Stomach (tissue), 8 donors: ENCODE measurements at regions not wholly inside any gene's neighbourhood (a gene's known extent, or its start where the extent isn't known, plus 50 kb on each side); places are given as distances from the start of the nearest gene placed in this dataset.

Experiments
- DNase-seq, 2 donors: peaks; one replicate each; pipeline versions ENCODE4 v3.0.0 to v3.0.0-alpha.2; 2013 to 2019
- H3K27ac ChIP-seq, 5 donors: fragments of 200-600 bp in 4 of 5; sonication (generic) in 4 of 5; one replicate each; pipeline ENCODE4 v1.5.1; 2013 to 2019; ENCODE audit warnings: mild to moderate bottlenecking in 1 of 5, moderate library complexity in 1 of 5
- H3K27me3 ChIP-seq, 3 donors: fragments of 200-600 bp; sonication (generic); one replicate each; pipeline ENCODE4 v1.5.1; 2017 to 2019; ENCODE audit warnings: mixed run types in 1 of 3
- H3K36me3 ChIP-seq, 4 donors: fragments of 200-600 bp; sonication (generic); 1 replicate in 3 of 4; 2 replicates in 1 of 4; pipeline ENCODE4 v1.5.1; 2016 to 2019
- H3K4me1 ChIP-seq, 4 donors: fragments of 200-600 bp; sonication (generic); one replicate each; pipeline ENCODE4 v1.5.1; 2016 to 2019
- H3K4me3 ChIP-seq, 4 donors: fragments of 200-600 bp; sonication (generic) in 3 of 4; one replicate each; pipeline ENCODE4 v1.5.1; 2016 to 2019; ENCODE audit warnings: mild to moderate bottlenecking in 1 of 4
- H3K9me3 ChIP-seq, 4 donors: fragments of 200-600 bp; sonication (generic); one replicate each; pipeline ENCODE4 v1.5.1; 2016 to 2019
- EP300 ChIP-seq: sonication (generic); formaldehyde crosslinking; IDR thresholded peaks from one replicate; pipeline ENCODE4 v1.6.1; 2017; ENCODE audit warnings: antibody characterized with exemption
- POLR2A ChIP-seq, 4 donors: fragments of 450-650 bp; IDR thresholded peaks; one replicate each; pipeline ENCODE4 v1.6.1; 2016; ENCODE audit warnings: antibody characterized with exemption in 4 of 4, control low read depth in 2 of 4, mild to moderate bottlenecking in 1 of 4, moderate library complexity in 1 of 4
- POLR2AphosphoS5 ChIP-seq, 3 donors: sonication (generic); formaldehyde crosslinking; IDR thresholded peaks; one replicate each; pipeline ENCODE4 v1.6.1; 2016; ENCODE audit warnings: antibody characterized with exemption in 3 of 3
- WGBS, 5 donors: extraction: QIAGEN DNeasy Blood & Tissue Kit in 3 of 5; methylation state at CpG; one replicate each; pipeline versions ENCODE4 v1.1.5 to v1.1.7; 2013 to 2018; 5-methylcytosine and 5-hydroxymethylcytosine counted together
- intact Hi-C: fragments of 100-400 bp; cut with DNase I; formaldehyde crosslinking; loops from one replicate; pipeline ENCODE4 v1.15.1; 2023; ENCODE audit warnings: low total_unique reads
- TF ChIP-seq, protein P1 (sequence below), 7 experiments: fragments of 450-650 bp in 4 of 7; fragments of 200-600 bp in 3 of 7; sonication (generic) in 3 of 7; IDR thresholded peaks; one replicate each; pipeline ENCODE4 v1.5.1; 2016 to 2019; ENCODE audit warnings: antibody characterized with exemption in 7 of 7, control low read depth in 2 of 7, mild to moderate bottlenecking in 1 of 7
- donor health status: healthy with polysubstance abuse.
- donor health status: Bipolar disorder and iron deficiency.
- donor health status: healthy.

DNA sequence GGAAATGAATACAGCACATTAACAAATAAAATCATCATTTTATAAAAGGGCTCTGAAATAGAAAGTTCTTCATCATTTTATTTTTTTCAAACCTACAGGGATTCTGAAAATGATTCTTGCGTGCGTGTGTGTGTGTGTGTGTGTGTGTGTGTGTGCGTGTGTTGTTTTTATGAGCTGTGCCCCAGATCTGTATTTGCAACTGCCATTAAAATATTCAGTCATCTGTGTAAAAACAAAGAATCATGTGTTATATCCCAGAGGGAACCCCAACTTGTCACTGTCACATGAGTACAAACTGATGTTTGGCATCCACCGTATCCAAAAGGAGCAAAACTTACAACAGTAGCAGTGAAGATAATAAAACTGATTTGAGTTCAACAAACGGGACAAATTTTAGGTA is 635.4 kb upstream of the PFKP start:
- H3K27ac ChIP-seq, result no peak overlapping the region
- intact Hi-C loops, result no loop called here
- TF ChIP-seq POLR2A (IDR thresholded peaks at IDR 0.05) (no peak), POLR2AphosphoS5 (IDR thresholded peaks at IDR 0.05) (no peak), EP300 (no peak)
- no peaks in the 10 kb centered on the region for H3K4me1 ChIP-seq
- no peaks in the 10 kb centered on the region for H3K36me3 ChIP-seq
- no peak overlapping the region for H3K4me3 ChIP-seq
- H3K27me3 ChIP-seq, result no peaks in the 10 kb centered on the region
- 64 to 72% (median 71%) methylated on average over 5 of the region's 5 CpGs for WGBS, 5 donors
- peaks cover 0 to 6% (median 0%) of the 10 kb centered on the region in 4 donors for H3K9me3 ChIP-seq
- no peak for DNase-seq

DNA sequence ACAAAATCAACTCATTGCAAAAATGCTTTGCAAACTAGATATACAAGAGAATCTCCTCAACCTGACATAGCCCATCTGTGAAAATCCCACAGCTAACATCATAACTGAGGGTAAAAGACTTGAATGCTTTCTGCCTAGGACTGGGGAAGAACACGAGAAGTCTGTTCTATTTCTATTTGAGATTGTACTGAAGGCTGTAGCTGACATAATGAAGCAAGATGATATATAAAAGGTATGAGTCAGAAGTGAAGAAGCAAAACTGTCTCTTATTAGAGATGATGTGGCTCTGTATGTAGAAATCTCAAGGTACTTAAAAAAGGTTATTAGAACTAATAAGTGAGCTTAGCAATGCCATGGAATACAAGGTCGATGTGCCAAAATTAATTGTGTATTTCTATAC is 639.9 kb upstream of the PFKP start:
- H3K4me1 ChIP-seq, result no peaks in the 10 kb centered on the region
- H3K4me3 ChIP-seq, result no peak overlapping the region
- 67 to 85% (median 76%) methylated on average over 2 of the region's 2 CpGs for WGBS, 5 donors
- DNase-seq, result no peak
- H3K27ac ChIP-seq, result no peak overlapping the region
- no peaks in the 10 kb centered on the region for H3K36me3 ChIP-seq
- intact Hi-C loops, result no loop called here
- no peaks in the 10 kb centered on the region for H3K27me3 ChIP-seq
- no peaks in the 10 kb centered on the region for H3K9me3 ChIP-seq
- TF ChIP-seq, protein P1, sequence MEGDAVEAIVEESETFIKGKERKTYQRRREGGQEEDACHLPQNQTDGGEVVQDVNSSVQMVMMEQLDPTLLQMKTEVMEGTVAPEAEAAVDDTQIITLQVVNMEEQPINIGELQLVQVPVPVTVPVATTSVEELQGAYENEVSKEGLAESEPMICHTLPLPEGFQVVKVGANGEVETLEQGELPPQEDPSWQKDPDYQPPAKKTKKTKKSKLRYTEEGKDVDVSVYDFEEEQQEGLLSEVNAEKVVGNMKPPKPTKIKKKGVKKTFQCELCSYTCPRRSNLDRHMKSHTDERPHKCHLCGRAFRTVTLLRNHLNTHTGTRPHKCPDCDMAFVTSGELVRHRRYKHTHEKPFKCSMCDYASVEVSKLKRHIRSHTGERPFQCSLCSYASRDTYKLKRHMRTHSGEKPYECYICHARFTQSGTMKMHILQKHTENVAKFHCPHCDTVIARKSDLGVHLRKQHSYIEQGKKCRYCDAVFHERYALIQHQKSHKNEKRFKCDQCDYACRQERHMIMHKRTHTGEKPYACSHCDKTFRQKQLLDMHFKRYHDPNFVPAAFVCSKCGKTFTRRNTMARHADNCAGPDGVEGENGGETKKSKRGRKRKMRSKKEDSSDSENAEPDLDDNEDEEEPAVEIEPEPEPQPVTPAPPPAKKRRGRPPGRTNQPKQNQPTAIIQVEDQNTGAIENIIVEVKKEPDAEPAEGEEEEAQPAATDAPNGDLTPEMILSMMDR (IDR thresholded peaks at IDR 0.05), result no peak
- TF ChIP-seq POLR2A (IDR thresholded peaks at IDR 0.05), result no peak
- TF ChIP-seq POLR2AphosphoS5 (IDR thresholded peaks at IDR 0.05), result no peak
- no peak for TF ChIP-seq EP300

DNA sequence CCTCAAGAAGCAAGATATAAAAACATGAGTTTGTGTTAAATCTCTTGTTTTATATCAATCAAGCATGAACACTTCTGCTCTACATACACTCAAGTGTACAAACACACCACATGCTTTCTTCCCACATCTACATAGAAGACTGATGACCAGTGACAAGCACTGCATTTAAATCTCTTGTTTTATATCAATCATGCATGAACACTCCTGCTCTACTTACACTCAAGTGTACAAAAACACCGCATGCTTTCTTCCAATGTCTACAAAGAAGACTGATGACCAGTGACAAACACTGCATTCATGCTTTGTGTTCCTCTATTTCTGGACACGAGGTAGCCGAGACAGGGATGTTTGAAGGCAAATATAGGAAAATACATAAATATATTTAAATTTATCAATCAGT is 642.0 kb upstream of the PFKP start:
- Histone ChIP-seq H3K4me3 (no peak overlapping the region), H3K36me3 (no peaks in the 10 kb centered on the region), H3K4me1 (no peaks in the 10 kb centered on the region), H3K27me3 (no peaks in the 10 kb centered on the region), H3K27ac (no peak overlapping the region), H3K9me3 (no peaks in the 10 kb centered on the region)
- 40 to 58% (median 44%) methylated on average over 3 of the region's 3 CpGs for WGBS, 5 donors
- TF ChIP-seq POLR2AphosphoS5 (IDR thresholded peaks at IDR 0.05) (no peak), POLR2A (IDR thresholded peaks at IDR 0.05) (no peak), EP300 (no peak)
- TF ChIP-seq, protein P1 (IDR thresholded peaks at IDR 0.05), result no peak
- intact Hi-C loops, result no loop called here
- no peak for DNase-seq

DNA sequence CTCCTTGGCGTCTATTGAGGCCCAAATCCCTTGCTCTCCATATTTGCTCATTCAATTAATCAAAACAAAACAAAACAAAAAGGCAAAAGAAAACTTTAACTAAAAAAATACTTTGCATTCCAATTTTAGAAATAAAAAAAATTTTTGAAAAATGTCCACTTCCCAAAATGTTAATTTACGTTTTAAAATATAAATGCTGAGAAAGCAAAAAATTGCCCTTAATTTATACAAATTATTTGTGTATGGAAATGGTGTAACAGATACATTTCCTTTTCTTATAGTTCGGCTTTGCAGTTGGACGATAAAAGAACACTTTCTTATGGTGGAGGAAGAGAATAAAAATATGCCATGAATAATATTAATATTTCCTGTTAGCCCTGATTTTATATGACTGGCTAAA is 652.8 kb upstream of the PFKP start:
- H3K4me3 ChIP-seq, result no peak overlapping the region
- H3K27me3 ChIP-seq, result no peaks in the 10 kb centered on the region
- H3K9me3 ChIP-seq, result no peaks in the 10 kb centered on the region
- WGBS, 5 donors, result 72 to 87% (median 85%) methylated on average over 4 of the region's 4 CpGs
- H3K36me3 ChIP-seq, result no peaks in the 10 kb centered on the region
- no peak overlapping the region for H3K27ac ChIP-seq
- no peaks in the 10 kb centered on the region for H3K4me1 ChIP-seq
- TF ChIP-seq POLR2AphosphoS5 (IDR thresholded peaks at IDR 0.05) (no peak), POLR2A (IDR thresholded peaks at IDR 0.05) (no peak), EP300 (no peak)
- TF ChIP-seq, protein P1 (IDR thresholded peaks at IDR 0.05), result no peak
- intact Hi-C loops, result no loop called here
- DNase-seq, result no peak

DNA sequence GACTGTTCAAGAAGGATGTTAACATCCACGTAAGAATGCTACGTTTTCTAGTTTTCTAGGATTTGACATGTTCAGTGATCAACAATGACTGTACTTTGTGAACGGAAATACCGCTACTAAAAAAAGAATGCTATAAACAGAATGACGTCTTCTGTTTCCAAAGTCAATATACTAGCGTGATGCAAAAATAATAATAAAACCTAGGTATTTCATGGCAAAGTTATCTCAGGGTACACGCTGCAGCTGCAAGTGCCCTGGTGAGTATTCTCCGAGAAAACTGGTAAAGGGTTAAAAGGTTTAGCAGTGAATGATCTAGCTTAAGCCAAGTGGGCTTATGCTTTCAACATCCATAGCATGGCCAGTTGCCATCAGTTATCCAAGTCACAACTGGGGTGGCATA is 653.3 kb upstream of the PFKP start:
- intact Hi-C loops, result no loop called here
- H3K27me3 ChIP-seq, result no peaks in the 10 kb centered on the region
- TF ChIP-seq EP300 (no peak), POLR2AphosphoS5 (IDR thresholded peaks at IDR 0.05) (no peak), POLR2A (IDR thresholded peaks at IDR 0.05) (no peak)
- TF ChIP-seq, protein P1 (IDR thresholded peaks at IDR 0.05), result no peak
- no peaks in the 10 kb centered on the region for H3K36me3 ChIP-seq
- H3K27ac ChIP-seq, result no peak overlapping the region
- H3K4me1 ChIP-seq, result no peaks in the 10 kb centered on the region
- H3K4me3 ChIP-seq, result no peak overlapping the region
- H3K9me3 ChIP-seq, result no peaks in the 10 kb centered on the region
- WGBS, 5 donors, result 74 to 83% (median 78%) methylated on average over 8 of the region's 8 CpGs
- no peak for DNase-seq
